GM10266 (cell line): ENCODE measurements at regions not wholly inside any gene's neighbourhood (a gene's known extent, or its start where the extent isn't known, plus 50 kb on each side); places are given as distances from the start of the nearest gene placed in this dataset.
A peak's percentile ranks its signal among the peaks of the same experiment; 100 is the strongest.

Source experiments
- DNase-seq: peaks from one replicate; pipeline ENCODE4 v3.0.0; 2012; ENCODE audit errors: extremely low spot score
- TF ChIP-seq, protein P1 (sequence below): IDR thresholded peaks from 2 replicates; pipeline ENCODE4 v1.5.1; 2012; ENCODE audit warnings: mild to moderate bottlenecking, low read depth; ENCODE audit not compliant: control insufficient read depth, insufficient read depth; ENCODE audit errors: missing control alignments

DNA sequence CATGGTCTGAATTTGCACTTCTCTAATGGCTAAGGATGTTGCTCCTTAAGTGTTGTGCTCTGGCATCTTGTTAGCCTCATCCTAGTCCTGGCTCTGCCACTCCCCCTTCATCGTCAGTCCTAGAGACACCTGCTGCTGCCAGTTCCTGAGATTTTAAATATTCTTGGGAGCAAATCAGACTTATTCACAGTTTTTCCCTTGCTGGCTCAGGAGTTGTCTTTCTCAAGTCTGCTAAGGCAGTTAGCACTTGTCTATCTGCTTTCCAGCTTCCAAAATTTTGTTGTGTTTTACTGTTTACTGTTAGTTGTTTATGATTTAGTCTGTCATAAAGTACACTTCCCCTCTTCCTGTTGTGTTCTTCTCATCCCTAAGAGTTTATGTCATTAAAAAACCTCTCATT is 201.0 kb downstream of the KIF26A start:
- TF ChIP-seq, protein P1, sequence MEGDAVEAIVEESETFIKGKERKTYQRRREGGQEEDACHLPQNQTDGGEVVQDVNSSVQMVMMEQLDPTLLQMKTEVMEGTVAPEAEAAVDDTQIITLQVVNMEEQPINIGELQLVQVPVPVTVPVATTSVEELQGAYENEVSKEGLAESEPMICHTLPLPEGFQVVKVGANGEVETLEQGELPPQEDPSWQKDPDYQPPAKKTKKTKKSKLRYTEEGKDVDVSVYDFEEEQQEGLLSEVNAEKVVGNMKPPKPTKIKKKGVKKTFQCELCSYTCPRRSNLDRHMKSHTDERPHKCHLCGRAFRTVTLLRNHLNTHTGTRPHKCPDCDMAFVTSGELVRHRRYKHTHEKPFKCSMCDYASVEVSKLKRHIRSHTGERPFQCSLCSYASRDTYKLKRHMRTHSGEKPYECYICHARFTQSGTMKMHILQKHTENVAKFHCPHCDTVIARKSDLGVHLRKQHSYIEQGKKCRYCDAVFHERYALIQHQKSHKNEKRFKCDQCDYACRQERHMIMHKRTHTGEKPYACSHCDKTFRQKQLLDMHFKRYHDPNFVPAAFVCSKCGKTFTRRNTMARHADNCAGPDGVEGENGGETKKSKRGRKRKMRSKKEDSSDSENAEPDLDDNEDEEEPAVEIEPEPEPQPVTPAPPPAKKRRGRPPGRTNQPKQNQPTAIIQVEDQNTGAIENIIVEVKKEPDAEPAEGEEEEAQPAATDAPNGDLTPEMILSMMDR: no peak
- no peak for DNase-seq

DNA sequence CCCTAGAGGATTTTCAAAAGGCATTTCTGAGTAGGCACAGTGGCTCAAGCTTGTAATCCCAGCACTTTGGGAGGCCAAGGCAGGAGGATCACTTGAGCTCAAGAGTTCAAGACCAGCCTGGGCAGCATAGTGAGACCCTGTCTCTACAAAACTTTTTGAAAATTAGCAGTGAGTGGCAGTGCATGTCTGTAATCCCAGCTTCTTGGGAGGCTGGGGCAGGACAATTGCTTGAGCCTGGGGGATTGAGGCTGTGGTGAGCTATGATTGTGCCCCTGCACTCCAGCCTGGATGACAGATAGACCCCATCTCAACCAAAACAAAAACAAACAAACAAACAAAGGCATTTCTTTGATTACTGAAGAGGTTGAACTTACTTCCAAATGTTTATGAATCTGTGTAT is 201.4 kb downstream of the KIF26A start:
- TF ChIP-seq, protein P1: no peak

DNA sequence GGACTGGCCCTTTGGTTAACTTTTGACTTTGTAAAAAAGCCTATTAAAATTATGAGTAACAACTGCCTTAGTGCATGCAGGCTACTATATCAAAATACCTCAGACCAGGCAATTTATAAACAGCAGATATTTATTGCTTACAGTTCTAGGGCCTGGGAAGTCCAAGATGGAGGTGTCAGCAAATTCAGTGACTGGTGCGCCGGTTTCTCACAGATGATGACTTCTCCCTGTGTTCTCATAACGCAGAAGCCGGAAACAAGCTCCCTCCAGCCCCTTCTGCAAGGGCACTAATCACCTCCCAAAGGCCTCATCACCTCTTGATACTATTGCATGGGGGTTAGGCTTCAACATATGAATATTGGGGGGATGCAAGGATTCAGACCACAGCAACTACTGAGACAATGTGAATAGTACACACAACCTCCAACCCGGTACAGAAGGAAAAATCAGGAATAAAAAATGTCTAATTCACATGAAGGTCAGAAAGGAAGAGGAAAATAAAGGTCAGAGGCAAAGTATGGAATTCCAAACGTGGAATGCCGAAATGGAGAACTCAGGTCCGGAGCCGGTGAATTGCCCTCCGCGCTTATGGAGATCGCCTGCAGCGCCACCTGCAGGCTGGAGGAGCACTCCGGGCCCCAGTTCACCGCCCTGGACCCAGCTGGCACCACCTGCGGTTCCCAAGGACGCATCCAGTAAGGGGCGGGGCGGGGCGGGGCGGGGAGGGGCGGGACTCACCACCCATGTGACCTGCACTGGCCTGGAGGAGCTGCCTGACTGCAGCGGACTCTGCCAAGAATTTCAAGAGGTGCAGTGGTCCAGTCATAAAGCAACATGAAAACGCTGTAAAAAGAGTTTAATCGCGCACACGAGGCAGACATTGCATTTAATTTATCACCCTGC is 203.4 kb downstream of the KIF26A start:
- TF ChIP-seq, protein P1: peak; percentile 29
- no peak for DNase-seq

More for the DNA sequence above, 201.4 kb downstream of the KIF26A start:
- DNase-seq: no peak

DNA sequence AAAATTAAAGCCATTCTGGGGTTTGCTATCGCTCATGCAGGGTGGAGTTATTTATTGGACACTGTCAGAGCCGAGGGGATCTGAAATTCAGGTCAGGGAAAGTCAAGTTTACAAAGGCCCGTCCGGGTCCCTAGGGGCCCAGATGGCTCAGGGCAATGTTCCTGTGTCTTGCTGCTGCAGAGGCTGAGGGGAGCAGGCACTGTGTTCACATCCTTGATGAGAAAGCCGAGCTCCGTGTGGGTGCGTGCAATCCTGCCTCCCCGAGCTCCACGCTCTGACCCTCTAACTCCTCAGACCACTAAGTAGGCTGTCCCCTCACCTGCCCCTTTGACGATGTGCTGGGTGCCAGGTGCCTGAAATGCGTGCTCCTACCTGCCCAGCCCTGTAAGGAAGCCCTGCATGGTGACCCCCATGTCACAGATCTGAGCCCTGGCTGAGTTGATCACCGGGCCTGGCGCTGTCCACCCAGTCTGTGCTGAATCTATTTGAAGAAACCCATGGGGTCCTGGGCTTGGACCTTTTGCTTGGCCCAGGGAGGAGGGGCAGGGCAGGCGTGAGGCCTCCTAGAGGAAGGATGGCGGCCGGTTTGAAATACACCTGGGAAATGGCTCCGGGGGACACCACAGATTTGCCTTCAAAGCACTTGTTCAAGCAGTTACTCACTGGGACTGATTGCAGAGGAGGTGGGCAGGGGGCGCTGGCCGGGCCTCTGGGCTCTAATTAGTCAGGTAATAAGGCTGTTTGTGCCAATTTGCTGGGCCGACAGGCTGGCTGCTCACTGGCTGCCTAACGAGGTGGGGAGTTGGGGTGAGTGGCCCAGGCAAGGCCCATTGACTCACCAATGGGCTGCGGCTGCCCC is 204.3 kb downstream of the KIF26A start:
- no peak for DNase-seq
- TF ChIP-seq, protein P1: no peak

DNA sequence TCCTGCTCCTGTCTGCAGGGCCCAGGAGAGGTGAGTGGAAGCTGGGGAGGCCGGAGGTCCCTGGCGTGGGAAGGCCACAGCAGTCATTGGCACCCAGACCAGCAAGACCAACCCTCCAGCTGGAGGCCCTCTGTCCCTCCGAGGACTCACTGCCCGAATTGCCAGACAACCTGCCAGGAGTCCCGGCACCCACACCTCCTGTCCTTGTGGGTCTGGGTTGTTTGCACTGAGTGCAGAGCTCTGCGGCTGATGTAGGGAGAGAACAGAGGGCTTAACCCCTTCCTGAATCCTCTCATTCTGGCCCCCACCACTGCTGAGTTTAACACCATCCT is 204.9 kb downstream of the KIF26A start:
- TF ChIP-seq, protein P1: no peak
- no peak for DNase-seq

DNA sequence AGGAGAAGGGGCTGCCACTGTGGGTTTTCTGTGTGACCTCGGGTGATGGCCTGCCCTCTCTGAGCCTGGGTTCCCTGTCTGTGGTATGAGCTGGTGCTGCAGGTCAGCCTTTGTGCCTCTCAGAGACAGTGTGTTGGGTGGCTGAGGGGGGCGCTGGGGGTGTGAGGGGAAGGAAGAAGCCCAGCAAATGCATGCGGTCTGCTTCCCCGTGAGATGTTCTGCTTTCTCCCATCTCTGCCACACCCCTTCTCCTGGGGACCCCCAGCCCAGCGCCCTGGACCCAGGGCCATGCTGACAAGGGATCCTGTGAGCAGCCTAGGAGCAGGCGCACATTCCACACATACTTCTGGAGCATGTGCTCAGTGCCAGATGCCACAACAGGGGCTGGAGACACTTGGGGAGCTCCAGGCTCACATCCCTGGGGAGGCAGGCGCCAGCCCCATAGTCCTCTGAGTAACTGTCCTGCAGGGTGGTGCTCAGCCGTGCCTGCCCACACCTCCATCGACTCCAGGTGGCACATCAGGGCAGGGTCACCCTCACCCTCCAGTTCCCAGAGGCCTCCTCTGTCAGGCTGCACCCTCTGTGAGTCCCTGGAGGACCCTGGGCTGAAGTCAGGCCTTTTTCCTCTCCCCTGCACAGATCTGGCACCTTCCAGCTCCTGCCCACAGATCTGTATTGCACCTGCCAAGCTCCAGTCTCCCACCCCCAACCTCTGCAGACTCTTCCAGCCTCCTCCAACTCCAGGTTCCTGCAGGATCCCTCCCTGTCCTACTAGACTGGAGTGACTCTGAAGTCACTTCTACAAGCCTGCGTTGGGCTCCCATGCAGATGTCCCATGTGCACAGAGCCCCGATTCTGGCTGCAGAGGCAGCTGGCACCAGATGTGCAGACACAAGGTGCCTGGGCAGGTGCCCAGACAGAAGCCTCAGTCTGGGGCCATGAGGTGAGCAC is 205.6 kb downstream of the KIF26A start:
- TF ChIP-seq, protein P1: no peak
- no peak for DNase-seq
